Fibroblast of skin of scalp (primary cell): ENCODE measurements at regions not wholly inside any gene's neighbourhood (a gene's known extent, or its start where the extent isn't known, plus 50 kb on each side); places are given as distances from the start of the nearest gene placed in this dataset.

ENCODE experiments used
- DNase-seq: peaks from one replicate; pipeline ENCODE4 v3.0.0-alpha.2; 2013

GRCh38 chr18:75897386-75897785, 469.9 kb upstream of the SMIM21 start:
- DNase-seq: no peak

GRCh38 chr18:75896865-75897264, 469.4 kb upstream of the SMIM21 start:
- no peak for DNase-seq

GRCh38 chr18:75895135-75895534, 467.6 kb upstream of the SMIM21 start:
- DNase-seq: no peak

- no peak for DNase-seq
Measured at GRCh38 chr18:75884728-75885127, 457.2 kb upstream of the SMIM21 start.

- DNase-seq: no peak
Measured at GRCh38 chr18:75880925-75881504, 453.5 kb upstream of the SMIM21 start.

- DNase-seq: no peak
Measured at GRCh38 chr18:75880266-75880665, 452.8 kb upstream of the SMIM21 start.

- no peak for DNase-seq
Measured at GRCh38 chr18:75879196-75879595, 451.7 kb upstream of the SMIM21 start.

- DNase-seq: no peak
Measured at GRCh38 chr18:75875559-75875958, 448.1 kb upstream of the SMIM21 start.

- DNase-seq: no peak
Measured at GRCh38 chr18:75874401-75875089, 447.0 kb upstream of the SMIM21 start.

- no peak for DNase-seq
Measured at GRCh38 chr18:75871596-75871995, 444.1 kb upstream of the SMIM21 start.

- DNase-seq: no peak
Measured at GRCh38 chr18:75869162-75869561, 441.7 kb upstream of the SMIM21 start.

GRCh38 chr18:75868031-75868430, 440.5 kb upstream of the SMIM21 start:
- no peak for DNase-seq

- DNase-seq: no peak
Measured at GRCh38 chr18:75865639-75866038, 438.1 kb upstream of the SMIM21 start.

GRCh38 chr18:75864816-75865215, 437.3 kb upstream of the SMIM21 start:
- DNase-seq: no peak

- DNase-seq: no peak
Measured at GRCh38 chr18:75863696-75864095, 436.2 kb upstream of the SMIM21 start.

- no peak for DNase-seq
Measured at GRCh38 chr18:75862458-75862857, 435.0 kb upstream of the SMIM21 start.

GRCh38 chr18:75860166-75860565, 432.7 kb upstream of the SMIM21 start:
- DNase-seq: no peak

GRCh38 chr18:75859533-75859932, 432.0 kb upstream of the SMIM21 start:
- no peak for DNase-seq

GRCh38 chr18:75858754-75859153, 431.3 kb upstream of the SMIM21 start:
- no peak for DNase-seq

GRCh38 chr18:75857558-75857957, 430.1 kb upstream of the SMIM21 start:
- DNase-seq: no peak

- DNase-seq: no peak
Measured at GRCh38 chr18:75854808-75855207, 427.3 kb upstream of the SMIM21 start.

GRCh38 chr18:75854174-75854573, 426.7 kb upstream of the SMIM21 start:
- no peak for DNase-seq

- no peak for DNase-seq
Measured at GRCh38 chr18:75846321-75846720, 418.8 kb upstream of the SMIM21 start.

GRCh38 chr18:75845413-75845812, 417.9 kb upstream of the SMIM21 start:
- DNase-seq: no peak

GRCh38 chr18:75844146-75844545, 416.6 kb upstream of the SMIM21 start:
- no peak for DNase-seq
